Esophagus muscularis mucosa (tissue), 4 donors: ENCODE measurements at regions not wholly inside any gene's neighbourhood (a gene's known extent, or its start where the extent isn't known, plus 50 kb on each side); places are given as distances from the start of the nearest gene placed in this dataset.

ENCODE experiments used
- EP300 ChIP-seq: sonication (generic); formaldehyde crosslinking; IDR thresholded peaks from one replicate; pipeline ENCODE4 v1.6.1; 2017; ENCODE audit warnings: antibody characterized with exemption
- POLR2A ChIP-seq: fragments of 450-650 bp; IDR thresholded peaks from one replicate; pipeline ENCODE4 v1.6.1; 2017; ENCODE audit warnings: antibody characterized with exemption, moderate library complexity, mild to moderate bottlenecking, low read depth
- POLR2AphosphoS5 ChIP-seq, 2 donors: sonication (generic); formaldehyde crosslinking; IDR thresholded peaks; one replicate each; pipeline ENCODE4 v1.6.1; 2017; ENCODE audit warnings: antibody characterized with exemption in 2 of 2
- TF ChIP-seq, protein P1 (sequence below), 3 experiments: fragments of 200-600 bp in 2 of 3; fragments of 450-650 bp in 1 of 3; sonication (generic) in 2 of 3; IDR thresholded peaks; one replicate each; pipeline ENCODE4 v1.5.1; 2017 to 2019; ENCODE audit warnings: antibody characterized with exemption in 3 of 3, mild to moderate bottlenecking in 2 of 3, moderate library complexity in 1 of 3

- TF ChIP-seq, protein P1, sequence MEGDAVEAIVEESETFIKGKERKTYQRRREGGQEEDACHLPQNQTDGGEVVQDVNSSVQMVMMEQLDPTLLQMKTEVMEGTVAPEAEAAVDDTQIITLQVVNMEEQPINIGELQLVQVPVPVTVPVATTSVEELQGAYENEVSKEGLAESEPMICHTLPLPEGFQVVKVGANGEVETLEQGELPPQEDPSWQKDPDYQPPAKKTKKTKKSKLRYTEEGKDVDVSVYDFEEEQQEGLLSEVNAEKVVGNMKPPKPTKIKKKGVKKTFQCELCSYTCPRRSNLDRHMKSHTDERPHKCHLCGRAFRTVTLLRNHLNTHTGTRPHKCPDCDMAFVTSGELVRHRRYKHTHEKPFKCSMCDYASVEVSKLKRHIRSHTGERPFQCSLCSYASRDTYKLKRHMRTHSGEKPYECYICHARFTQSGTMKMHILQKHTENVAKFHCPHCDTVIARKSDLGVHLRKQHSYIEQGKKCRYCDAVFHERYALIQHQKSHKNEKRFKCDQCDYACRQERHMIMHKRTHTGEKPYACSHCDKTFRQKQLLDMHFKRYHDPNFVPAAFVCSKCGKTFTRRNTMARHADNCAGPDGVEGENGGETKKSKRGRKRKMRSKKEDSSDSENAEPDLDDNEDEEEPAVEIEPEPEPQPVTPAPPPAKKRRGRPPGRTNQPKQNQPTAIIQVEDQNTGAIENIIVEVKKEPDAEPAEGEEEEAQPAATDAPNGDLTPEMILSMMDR (IDR thresholded peaks at IDR 0.05) = no peak
- no peak for TF ChIP-seq POLR2AphosphoS5 (IDR thresholded peaks at IDR 0.05)
- TF ChIP-seq POLR2A = no peak
- TF ChIP-seq EP300 = no peak
Observed at GRCh38 chr1:220353229-220354012, 81.2 kb upstream of the RAB3GAP2 start.
